Endodermal cell (in vitro differentiated cells): ENCODE measurements at regions not wholly inside any gene's neighbourhood (a gene's known extent, or its start where the extent isn't known, plus 50 kb on each side); places are given as distances from the start of the nearest gene placed in this dataset.

Experiments
- DNase-seq: peaks from one replicate; pipeline ENCODE4 v3.0.0-alpha.2; 2017
- H3K27ac ChIP-seq: 2 replicates; pipeline ENCODE4 v1.5.1; 2013; ENCODE audit warnings: mild to moderate bottlenecking, low read depth, low read length, moderate library complexity
- H3K27me3 ChIP-seq: 2 replicates; pipeline ENCODE4 v1.6.1; 2013; ENCODE audit warnings: mild to moderate bottlenecking, low read length, moderate library complexity; ENCODE audit not compliant: insufficient read depth, control insufficient read depth, poor library complexity, severe bottlenecking
- H3K36me3 ChIP-seq: 2 replicates; pipeline ENCODE4 v1.7.0; 2013; ENCODE audit warnings: mild to moderate bottlenecking, low read length, moderate library complexity; ENCODE audit not compliant: control insufficient read depth, insufficient read depth
- H3K4me1 ChIP-seq: one replicate; pipeline ENCODE4 v1.7.0; 2013; ENCODE audit warnings: low read length; ENCODE audit not compliant: control insufficient read depth, insufficient read depth
- H3K4me3 ChIP-seq: 2 replicates; pipeline ENCODE4 v1.5.1; 2013; ENCODE audit warnings: mild to moderate bottlenecking, low read length, moderate library complexity
- H3K9ac ChIP-seq: 2 replicates; pipeline ENCODE4 v1.6.1; 2013; ENCODE audit warnings: mild to moderate bottlenecking, low read length, moderate library complexity; ENCODE audit not compliant: poor library complexity, severe bottlenecking; ENCODE audit errors: extremely low read depth
- H3K9me3 ChIP-seq: 2 replicates; pipeline ENCODE4 v1.6.1; 2013; ENCODE audit warnings: mild to moderate bottlenecking, low read length, moderate library complexity; ENCODE audit not compliant: control insufficient read depth
- H3K27ac Mint-ChIP-seq: 2 replicates; pipeline ENCODE4 v1.8.0; 2020; ENCODE audit warnings: mixed read lengths
- H3K27me3 Mint-ChIP-seq: 2 replicates; pipeline ENCODE4 v1.8.0; 2021; ENCODE audit warnings: mild to moderate bottlenecking, mixed read lengths; ENCODE audit not compliant: insufficient read depth
- H3K36me3 Mint-ChIP-seq: 2 replicates; pipeline ENCODE4 v1.8.0; 2020; ENCODE audit warnings: low read depth, mixed read lengths
- H3K4me1 Mint-ChIP-seq: 2 replicates; pipeline ENCODE4 v1.8.0; 2020; ENCODE audit warnings: mixed read lengths
- H3K4me3 Mint-ChIP-seq: 2 replicates; pipeline ENCODE4 v1.8.0; 2020; ENCODE audit warnings: mild to moderate bottlenecking, moderate library complexity, mixed read lengths
- H3K9me3 Mint-ChIP-seq: 2 replicates; pipeline ENCODE4 v1.8.0; 2020; ENCODE audit warnings: mild to moderate bottlenecking, mixed read lengths
- WGBS, 2 experiments: methylation state at CpG; one replicate each; pipeline versions ENCODE4 v1.1.5 to v1.1.7; 2013; ENCODE audit warnings: missing lambda C conversion rate in 2 of 2, mixed read lengths in 1 of 2; ENCODE audit not compliant: insufficient coverage in 1 of 2, insufficient read length in 1 of 2; 5-methylcytosine and 5-hydroxymethylcytosine counted together
- TF ChIP-seq, protein P1 (sequence below): fragments of 200-600 bp; sonication (generic); conservative IDR thresholded peaks from 2 replicates; pipeline ENCODE4 v1.5.0; 2021; ENCODE audit warnings: antibody characterized with exemption, mild to moderate bottlenecking

- Histone ChIP-seq H3K9me3 (no peaks in the 10 kb centered on the region), H3K9ac (no peak overlapping the region), H3K4me3 (no peak overlapping the region), H3K4me1 (peaks cover 3% of the 10 kb centered on the region), H3K27me3 (peaks cover 34% of the 10 kb centered on the region), H3K27ac (no peak overlapping the region), H3K36me3 (no peaks in the 10 kb centered on the region)
- H3K27me3 Mint-ChIP-seq = peaks cover 31% of the 10 kb centered on the region
- H3K27ac Mint-ChIP-seq = no peak overlapping the region
- DNase-seq = no peak
- WGBS, 2 experiments = 80 to 98% methylated on average over 4 of the region's 4 CpGs
- no peaks in the 10 kb centered on the region for H3K36me3 Mint-ChIP-seq
- H3K4me3 Mint-ChIP-seq = no peak overlapping the region
- no peaks in the 10 kb centered on the region for H3K9me3 Mint-ChIP-seq
- TF ChIP-seq, protein P1, sequence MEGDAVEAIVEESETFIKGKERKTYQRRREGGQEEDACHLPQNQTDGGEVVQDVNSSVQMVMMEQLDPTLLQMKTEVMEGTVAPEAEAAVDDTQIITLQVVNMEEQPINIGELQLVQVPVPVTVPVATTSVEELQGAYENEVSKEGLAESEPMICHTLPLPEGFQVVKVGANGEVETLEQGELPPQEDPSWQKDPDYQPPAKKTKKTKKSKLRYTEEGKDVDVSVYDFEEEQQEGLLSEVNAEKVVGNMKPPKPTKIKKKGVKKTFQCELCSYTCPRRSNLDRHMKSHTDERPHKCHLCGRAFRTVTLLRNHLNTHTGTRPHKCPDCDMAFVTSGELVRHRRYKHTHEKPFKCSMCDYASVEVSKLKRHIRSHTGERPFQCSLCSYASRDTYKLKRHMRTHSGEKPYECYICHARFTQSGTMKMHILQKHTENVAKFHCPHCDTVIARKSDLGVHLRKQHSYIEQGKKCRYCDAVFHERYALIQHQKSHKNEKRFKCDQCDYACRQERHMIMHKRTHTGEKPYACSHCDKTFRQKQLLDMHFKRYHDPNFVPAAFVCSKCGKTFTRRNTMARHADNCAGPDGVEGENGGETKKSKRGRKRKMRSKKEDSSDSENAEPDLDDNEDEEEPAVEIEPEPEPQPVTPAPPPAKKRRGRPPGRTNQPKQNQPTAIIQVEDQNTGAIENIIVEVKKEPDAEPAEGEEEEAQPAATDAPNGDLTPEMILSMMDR = peak; percentile 56
- H3K4me1 Mint-ChIP-seq = peaks cover 19% of the 10 kb centered on the region
Measured at GRCh38 chr9:12640866-12641636, 52.1 kb upstream of the TYRP1 start.
